HG02981 (cell line): ENCODE measurements at regions not wholly inside any gene's neighbourhood (a gene's known extent, or its start where the extent isn't known, plus 50 kb on each side); places are given as distances from the start of the nearest gene placed in this dataset.
A peak's percentile ranks its signal among the peaks of the same experiment; 100 is the strongest.
"Not testable (repeated sequence)": the region's sequence is repeated elsewhere in the genome, so short reads cannot be mapped to it uniquely, and the experiment has no call there.

Source experiments
- ATAC-seq: cut with Tn5 transposase; IDR thresholded peaks from one replicate; pipeline ENCODE4 v1.9.1; 2021; ENCODE audit warnings: mild to moderate bottlenecking, moderate library complexity; ENCODE audit not compliant: unreplicated experiment

DNA sequence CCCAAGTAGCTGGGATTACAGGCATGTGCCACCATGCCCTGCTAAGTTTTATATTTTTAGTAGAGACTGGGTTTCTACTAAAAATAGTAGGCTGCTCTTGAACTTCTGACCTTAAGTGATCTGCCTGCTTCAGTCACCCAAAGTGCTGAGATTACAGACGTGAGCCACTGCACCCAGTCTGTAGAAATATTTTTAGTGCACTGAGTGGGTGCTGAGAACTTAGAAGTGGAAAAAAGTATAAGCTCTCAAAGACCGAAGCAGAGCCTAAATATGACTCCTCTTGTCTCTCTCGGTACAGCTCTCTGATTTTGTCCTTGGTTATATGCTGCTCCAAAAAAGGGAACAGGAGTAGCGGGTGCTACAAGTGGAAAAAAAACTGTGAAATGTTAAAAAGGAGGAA, 353.8 kb upstream of the IZUMO3 start:
- no peak for ATAC-seq

DNA sequence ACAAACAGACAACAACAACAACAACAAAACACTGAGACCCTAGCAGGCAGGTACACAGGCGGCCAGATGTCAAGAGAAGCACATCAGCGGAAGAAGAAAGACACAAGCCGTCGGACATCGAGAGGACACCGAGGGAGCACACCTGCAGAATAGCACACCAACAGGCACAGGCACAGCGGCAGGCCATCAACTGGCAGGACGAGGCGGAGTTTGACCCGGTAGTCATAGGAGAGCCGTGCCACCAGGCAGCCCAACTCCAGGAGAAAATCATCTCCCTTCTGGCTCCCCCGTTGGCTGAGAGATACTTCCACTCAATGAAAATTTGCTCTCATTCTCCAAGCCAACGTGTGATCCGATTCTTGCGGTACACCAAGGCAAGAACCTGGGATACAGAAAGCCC, 352.1 kb upstream of the IZUMO3 start:
- no peak for ATAC-seq

DNA sequence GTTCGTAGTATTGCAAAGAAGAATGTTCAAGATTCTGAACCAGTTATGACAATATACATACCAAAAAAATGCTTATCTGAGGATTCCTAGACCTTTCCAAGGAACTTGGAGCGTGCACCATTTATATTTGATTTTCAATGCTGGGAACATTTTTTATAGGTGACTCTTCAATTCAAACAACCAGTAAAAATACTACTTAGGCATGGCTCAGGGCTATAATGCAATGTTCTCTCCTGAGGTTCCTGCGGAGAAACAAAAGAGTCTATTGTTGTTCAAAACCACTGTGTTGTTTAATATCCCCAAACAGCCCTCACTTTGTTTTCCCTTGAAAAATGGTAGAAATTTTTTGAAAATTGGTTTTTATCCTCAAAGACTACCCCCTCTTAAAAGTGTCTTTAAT, 335.7 kb upstream of the IZUMO3 start:
- no peak for ATAC-seq

DNA sequence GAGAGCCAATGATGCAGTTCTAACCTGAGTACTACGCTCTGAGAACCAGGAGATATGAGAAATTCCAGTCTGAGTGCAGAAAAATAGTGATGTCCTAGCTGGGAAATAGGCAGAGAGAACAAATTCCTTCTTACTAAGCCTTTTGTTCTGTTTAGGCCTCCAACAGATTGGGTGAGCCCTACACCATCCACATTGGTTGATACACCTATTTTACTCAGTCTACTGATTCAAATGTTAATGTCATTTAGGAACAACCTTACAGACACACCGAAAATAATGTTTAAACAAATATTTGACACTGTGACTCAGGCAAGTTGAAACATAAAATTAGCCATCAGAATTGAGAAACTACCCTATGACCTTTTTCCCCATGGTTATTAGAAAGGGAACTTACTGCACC, 333.9 kb upstream of the IZUMO3 start:
- ATAC-seq: no peak

DNA sequence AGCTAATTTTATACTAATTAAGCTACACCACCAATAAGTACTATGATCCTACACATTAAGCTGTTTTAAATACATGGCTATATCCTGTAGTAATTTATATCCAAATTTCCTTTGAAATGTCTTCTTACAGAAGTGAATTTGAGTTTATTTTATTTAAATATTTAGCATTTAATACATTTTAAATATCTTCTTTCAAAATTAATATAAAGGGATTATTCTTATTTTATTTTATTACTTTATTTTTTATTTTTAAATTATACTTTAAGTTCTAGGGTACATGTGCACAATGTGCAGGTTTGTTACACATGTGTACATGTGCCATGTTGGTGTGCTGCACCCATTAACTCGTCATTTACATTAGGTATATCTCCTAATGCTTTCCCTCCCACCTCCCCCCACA, 310.9 kb upstream of the IZUMO3 start:
- ATAC-seq: not testable (repeated sequence)

DNA sequence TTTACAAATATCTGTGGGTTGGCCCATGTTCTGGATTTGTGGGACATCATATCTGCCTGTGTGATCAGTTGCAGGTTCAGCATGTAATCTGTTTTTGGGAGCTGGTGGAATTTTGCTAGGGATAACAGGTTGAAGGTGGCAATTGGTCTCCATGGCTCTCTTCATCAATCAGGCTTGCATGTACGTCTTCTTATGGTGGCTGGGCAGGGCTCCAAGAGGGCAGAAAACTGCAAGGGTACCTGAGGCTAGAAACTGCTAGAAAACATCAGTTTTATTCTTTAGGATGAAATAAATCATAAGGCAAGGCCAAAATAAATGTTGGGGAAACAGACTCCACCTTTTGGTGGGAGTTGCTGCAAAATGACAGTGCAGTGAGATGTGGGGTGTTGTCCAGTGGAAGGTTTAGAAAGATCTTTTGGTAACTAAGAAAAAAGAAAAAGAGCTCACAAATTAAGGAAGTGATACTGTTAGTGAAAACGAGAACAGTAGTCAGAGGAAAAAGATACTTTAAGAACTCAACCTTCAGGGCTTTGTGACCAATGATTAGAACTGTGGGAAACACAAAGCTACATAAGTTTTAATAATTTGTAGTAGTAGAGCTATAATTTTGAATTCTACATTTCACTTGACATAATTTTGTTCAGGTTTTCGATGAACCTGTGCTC, 300.7 kb upstream of the IZUMO3 start:
- peak; percentile 64 for ATAC-seq

DNA sequence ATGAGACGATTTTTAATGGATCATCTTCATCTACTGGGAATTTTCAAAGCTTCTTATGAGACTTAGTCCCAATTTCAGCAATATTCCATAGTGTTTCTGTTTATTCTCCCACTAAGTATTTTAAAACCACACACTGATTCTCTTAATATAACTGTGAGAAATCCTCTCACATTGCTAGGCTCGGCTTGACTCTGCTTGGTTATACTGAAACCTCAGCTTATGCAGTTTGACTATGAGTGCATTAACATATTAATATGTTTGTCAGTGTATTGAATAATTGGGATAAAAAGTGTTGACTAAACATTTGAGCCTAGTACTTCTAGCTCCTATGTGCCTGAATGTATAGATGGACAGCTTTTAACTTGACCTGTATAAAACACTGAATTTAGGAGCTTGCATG, 298.5 kb upstream of the IZUMO3 start:
- no peak for ATAC-seq

DNA sequence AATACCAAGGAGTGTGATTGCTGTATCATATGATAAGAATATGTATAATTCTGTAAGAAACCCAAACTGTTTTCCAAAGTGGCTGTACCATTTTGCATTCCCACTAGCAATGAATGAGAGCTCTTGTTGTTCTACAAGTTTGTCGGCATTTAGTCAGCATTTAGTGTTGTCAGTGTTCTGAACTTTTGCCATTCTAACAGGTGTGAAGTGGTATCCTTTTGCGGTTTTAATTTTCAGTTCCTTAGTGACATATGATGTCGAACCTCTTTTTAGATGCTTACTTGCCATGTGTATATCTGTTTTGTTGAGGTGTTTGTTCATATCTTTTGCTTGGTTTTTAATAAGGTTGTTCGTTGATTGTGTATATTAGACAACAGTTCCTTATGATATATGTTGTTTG, 296.3 kb upstream of the IZUMO3 start:
- ATAC-seq: no peak

DNA sequence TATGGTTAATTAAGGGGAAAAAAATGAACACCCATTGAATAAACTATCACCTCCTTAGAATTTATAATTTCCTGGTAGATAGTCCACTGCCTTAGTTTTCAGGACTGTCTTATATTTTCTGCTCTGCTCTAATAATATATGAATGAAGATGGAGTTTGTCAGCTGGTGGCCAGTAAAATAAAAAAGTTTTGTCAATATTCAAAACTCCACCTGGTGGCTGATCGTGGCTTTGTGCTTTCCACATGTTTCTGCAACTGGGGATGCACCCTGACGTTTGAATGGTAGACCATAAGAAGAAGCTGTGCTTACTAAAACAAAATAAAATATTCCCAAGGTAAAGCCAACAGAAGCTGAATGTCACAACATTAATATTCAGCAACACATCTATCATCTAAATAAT, 286.6 kb upstream of the IZUMO3 start:
- ATAC-seq: no peak

DNA sequence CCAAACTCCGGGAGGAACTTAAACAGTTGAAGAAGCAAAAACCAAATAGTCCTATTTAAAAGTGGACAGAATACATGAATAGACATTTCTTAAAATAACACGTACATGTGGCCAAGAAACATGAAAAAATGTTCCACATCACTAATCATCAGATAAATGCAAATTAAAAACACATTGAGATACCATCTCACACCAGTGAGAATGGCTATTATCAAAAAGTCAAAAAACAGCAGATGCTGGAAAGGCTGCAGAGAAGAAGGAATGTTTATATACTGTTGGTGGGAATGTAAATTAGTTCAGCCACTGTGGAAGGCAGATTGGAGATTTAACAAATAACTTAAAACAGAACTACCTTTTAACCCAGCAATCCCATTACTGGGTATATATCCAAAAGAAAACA, 283.0 kb upstream of the IZUMO3 start:
- no peak for ATAC-seq

DNA sequence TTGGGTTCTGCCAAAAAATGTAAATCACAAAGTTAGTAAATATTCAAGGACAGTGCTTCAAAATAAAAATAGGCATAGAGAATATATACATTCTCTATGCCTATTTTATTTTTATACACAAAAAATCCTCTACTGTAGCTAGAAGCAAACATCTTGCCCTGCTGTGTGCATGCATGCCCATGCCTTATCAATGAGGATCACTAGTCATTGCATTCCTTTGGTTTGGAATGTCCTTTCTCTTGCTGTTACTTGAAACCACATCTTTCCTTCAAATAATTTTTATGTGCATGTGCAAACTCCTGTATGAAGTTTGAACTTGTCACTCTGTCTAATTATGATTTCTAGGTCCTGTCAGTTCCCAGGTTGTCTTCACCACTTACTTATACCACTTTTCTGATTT, 278.9 kb upstream of the IZUMO3 start:
- no peak for ATAC-seq

DNA sequence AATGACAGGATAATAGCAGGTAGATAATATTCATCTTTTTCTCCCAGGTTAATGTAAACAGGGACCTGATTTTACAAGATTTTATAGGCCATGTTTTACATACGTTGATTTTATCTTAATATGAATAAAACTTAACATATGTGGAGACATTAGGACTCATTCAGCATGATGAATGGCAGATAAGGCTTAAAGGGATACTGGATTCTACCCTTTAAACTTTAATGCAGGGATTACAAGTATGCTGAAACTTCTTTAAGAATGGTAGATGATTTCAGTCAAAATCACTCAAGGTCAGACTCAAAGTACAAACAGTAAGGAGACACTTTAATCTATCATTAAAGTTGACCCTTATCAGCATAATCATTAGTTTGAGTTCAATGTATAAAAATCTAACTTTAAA, 274.5 kb upstream of the IZUMO3 start:
- ATAC-seq: no peak

DNA sequence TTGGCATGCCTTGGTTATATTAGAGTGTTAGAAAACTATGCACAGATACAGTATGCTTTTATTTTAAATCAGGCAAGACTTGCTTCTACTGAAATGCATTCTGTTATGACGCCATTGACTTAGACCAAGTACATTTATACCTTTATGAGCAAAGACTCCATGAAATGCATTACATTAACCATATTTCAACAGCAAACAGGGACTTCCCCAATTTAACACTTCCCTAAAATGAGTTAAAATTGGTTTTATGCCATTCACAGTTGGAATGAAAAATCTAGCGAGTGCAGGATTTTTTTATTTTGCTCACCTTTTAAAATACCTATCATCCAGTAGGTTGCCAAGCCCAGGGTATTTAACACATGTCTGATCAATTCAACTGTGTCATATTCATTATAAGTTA, 272.1 kb upstream of the IZUMO3 start:
- ATAC-seq: no peak

DNA sequence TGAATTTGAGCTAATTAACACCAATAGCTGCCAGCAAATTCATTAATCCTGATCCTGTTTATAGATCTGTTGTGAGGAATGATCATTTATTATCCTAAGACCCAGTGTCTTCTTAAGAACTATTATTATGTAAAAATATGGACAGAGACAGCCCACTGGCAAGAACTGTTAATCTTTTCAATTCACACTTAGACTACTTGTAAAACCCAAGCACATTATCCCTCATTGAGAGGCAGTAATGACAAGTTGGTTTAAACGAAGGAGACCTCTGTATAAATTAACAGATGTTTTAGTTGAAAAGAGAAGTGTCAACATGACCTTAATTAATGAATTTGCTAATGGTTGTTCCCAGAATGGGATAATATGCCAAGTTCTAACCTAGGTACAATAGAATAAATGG, 270.3 kb upstream of the IZUMO3 start:
- no peak for ATAC-seq

DNA sequence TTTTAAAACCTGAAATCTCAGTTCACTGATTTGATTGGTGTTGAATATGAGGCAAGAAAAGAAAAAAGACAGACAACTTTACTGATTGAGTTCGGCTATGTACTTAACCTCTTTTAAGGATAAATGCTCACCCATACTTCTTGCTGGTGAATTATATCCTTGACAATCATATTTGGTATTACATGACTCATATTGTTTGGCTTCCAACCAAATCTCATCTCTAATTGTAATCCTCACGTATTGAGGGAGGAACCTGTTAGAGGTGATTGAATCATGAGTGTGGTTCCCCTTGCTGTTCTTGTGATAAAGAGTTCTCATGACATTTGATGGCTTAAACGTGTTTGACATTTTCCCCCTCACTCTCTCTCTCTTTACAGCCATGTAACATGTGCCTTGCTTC, 255.6 kb upstream of the IZUMO3 start:
- ATAC-seq: no peak

DNA sequence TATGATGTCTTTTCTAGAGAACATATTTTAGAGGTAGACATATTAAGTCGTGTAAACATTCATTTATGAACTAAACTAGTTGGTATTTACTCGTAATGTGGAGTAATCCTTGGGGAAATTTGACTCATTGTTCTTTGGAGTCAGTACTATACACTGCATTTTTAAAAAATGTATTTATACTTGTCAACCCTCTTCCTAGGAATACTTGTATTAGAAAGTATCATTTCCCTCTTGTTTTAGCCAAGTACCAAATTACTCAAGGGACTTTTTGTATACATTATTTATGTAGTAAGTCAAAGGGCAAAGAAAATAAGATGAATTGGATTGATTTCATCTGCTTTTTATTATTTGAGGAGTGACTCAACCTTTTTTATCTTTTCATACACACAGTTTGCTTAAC, 248.1 kb upstream of the IZUMO3 start:
- no peak for ATAC-seq

DNA sequence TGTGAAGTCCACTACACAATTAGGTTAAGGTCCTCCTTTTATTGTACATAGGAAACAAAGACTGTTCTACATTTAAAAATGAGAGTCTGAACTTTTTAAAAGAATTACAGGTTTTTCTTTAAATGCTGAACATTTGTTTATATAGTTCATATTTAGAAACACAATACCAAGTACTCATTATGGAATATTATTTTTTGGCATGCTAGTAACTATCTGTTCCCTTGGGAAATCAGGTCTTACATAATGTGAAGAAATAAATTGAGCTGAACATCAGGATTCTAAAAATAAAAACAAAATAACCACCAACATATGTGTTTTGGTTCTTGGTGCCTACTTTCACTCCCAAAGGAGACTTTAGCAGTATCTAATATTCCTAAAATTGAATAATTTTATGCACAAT, 230.5 kb upstream of the IZUMO3 start:
- no peak for ATAC-seq

DNA sequence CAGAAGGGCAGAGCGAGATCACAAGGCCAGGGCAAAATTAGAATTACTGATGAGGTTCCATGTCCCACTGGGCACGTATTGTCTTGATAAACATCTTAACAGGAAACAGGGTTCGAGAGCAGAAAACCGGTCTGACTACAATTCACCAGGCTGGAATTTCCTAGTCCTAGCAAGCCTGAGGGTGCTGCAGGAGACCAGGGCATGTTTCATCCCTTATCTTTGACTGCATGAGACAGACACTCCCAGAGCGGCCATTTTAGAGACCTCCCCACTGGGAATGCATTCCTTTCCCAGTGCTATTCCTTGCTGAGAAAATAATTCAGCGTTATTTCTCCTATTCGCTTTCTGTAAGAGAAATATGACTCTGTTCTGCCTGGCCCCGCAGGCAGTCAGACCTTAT, 228.5 kb upstream of the IZUMO3 start:
- not testable (repeated sequence) for ATAC-seq

DNA sequence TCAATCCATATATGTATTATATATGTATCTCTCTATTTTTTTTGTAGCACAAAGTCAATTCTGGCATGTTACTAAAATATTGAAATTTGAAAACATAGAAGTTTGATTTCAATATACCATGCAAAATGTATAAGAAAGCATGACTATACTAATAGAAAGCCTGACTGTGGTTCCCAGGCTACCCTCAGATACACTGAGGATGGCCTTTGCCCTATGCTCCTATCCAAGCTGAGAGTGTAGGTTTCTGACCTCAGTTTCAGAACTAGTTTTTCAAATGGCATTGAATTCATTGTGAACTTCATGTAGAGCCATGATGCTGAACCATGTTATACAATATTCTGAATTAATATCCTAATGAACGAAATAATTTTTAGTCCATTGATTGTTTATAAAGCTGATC, 220.4 kb upstream of the IZUMO3 start:
- no peak for ATAC-seq

DNA sequence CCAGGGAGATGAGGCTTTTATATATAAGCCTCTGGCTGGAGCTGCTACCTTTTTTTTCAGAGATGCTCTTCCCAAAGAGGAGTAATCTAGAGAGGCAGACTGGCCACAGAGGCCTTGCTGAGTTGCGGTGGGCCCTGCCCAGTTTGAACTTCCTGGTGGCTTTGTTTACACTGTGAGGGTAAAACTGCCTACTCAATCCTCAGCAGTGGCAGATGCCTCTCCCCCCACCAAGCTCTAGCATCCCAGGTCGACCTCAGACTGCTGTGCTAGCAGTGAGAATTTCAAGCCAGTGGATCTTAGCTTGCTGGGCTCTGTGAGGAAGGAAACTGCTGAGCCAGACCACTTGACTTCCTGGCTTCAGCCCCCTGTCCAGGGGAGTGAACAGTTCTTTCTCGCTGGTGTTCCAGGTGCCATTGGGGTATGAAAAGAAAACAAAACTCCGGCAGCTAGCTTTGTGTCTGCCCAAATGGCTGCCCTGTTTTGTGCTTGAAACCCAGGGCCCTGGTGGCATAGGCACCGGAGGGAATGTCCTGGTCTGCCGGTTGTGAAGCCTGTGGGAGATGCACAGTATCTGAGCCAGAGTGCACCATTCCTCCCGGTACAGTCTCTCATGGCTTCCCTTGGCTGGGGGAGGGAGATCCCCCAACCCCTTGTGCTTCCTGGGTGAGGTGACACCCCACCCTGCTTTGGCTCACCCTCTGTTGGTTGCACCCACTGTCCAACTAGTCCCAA, 219.5 kb upstream of the IZUMO3 start:
- no peak for ATAC-seq

DNA sequence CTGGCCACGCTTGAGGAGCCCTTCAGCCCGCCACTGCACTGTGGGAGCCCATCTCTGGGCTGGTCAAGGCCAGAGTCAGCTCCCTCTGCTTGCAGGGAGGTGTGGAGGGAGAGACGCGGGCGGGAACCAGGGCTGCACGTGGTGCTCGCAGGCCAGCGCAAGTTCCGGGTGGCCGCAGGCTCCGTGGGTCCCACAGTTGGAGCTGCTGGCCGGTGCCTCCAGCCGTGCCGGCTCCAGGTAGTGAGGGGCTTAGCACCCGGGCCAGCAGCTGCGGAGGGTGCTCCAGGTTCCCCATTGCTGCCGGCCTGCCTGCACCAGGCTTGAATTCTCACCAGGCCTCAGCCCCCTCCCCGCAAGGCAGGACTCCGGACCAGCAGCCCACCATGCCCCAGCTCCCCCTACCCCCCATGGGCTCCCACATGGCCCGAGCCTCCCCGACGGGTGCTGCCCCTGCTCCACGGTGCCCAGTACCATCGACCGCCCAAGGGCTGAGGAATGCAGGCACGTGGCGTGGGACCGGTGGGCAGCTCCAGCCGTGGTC, 192.8 kb upstream of the IZUMO3 start:
- ATAC-seq: no peak

DNA sequence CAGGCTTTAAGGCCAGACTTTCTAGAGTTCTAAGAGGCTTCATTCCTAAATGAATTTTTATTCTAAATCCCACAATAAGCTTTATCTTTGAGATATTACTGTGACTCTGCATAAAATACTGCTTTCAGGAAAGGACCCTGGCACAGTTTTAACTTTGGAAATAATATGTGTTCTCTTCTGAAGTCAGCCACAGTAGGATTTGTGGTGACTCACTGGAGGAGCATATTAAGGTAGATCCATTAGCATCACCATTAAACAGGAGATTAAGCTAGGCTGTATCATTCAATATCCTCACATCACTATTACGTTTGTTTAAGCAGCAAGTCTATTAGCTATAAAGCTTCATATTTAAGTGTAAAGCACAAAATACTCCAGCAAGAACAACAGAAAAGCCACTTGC, 186.1 kb upstream of the IZUMO3 start:
- ATAC-seq: no peak

DNA sequence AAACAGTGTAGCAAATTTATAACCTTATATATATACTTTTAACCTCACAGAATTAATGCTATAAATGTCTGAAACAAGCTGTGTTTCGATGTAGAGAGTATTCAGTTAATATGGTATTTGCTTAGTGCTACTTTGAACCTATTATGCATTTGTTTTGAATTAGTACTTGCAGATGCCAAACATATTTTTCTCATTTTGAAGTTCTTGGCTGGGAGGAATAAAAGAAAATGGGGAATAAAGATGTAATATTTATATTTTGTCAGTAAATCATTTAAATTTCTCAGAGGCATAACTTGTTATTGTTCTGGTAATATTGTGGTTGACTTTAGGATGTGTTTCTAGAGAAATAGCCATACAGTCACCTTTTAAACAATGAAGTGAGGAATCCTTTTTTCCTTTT, 175.9 kb upstream of the IZUMO3 start:
- no peak for ATAC-seq
